ENCODE measurements at regions not wholly inside any gene's neighbourhood (a gene's known extent, or its start where the extent isn't known, plus 50 kb on each side); places are given as distances from the start of the nearest gene placed in this dataset.

GRCh38 chr14:73788701-73789551, 62.7 kb upstream of the PTGR2 start:
- intact Hi-C loops (cut with DNase I; ENCODE audit: low total_unique reads) = no loop called here
- no peaks in the 10 kb centered on the region for H3K27me3 ChIP-seq
- H3K36me3 ChIP-seq (ENCODE audit: low read depth, missing control alignments) = no peaks in the 10 kb centered on the region
- TF ChIP-seq, protein P1, sequence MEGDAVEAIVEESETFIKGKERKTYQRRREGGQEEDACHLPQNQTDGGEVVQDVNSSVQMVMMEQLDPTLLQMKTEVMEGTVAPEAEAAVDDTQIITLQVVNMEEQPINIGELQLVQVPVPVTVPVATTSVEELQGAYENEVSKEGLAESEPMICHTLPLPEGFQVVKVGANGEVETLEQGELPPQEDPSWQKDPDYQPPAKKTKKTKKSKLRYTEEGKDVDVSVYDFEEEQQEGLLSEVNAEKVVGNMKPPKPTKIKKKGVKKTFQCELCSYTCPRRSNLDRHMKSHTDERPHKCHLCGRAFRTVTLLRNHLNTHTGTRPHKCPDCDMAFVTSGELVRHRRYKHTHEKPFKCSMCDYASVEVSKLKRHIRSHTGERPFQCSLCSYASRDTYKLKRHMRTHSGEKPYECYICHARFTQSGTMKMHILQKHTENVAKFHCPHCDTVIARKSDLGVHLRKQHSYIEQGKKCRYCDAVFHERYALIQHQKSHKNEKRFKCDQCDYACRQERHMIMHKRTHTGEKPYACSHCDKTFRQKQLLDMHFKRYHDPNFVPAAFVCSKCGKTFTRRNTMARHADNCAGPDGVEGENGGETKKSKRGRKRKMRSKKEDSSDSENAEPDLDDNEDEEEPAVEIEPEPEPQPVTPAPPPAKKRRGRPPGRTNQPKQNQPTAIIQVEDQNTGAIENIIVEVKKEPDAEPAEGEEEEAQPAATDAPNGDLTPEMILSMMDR (IDR thresholded peaks at IDR 0.05) = no peak
- peaks cover 56% of the 10 kb centered on the region for H3K4me1 ChIP-seq
- peak overlapping the region; percentile 87 to 99 for H3K27ac ChIP-seq
- H3K9me3 ChIP-seq = no peaks in the 10 kb centered on the region
- 62 to 73% methylated on average over 6 of the region's 6 CpGs for WGBS, 2 donors
- no peak overlapping the region for H3K4me3 ChIP-seq
- DNase-seq = no peak

DNA sequence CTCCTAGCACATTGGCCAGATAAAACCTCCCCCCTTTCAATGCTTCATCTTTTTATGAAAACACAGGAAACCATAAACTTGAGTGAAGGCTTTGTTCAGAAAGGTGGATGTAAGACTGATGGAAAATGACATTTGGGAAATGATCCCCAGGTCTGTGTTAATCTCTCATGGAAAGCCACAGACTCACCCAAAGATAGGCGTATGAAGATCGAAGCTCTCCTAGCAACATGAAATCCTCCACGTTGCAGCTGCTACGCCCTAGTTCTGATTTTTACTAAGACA, 63.4 kb upstream of the PTGR2 start:
- no peaks in the 10 kb centered on the region for H3K27me3 ChIP-seq
- TF ChIP-seq, protein P1 (IDR thresholded peaks at IDR 0.05) = no peak
- no peak for TF ChIP-seq POLR2A (IDR thresholded peaks at IDR 0.05)
- no peak for DNase-seq
- intact Hi-C loops (cut with DNase I; ENCODE audit: low total_unique reads) = no loop called here
- no peaks in the 10 kb centered on the region for H3K36me3 ChIP-seq (ENCODE audit: low read depth, missing control alignments)
- peak overlapping the region; percentile 87 to 99 for H3K27ac ChIP-seq
- peaks cover 59% of the 10 kb centered on the region for H3K4me1 ChIP-seq
- no peaks in the 10 kb centered on the region for H3K9me3 ChIP-seq
- 42 to 47% methylated on average over 4 of the region's 4 CpGs for WGBS, 2 donors
- peak overlapping the region in 1 of 2 donors; percentile 74 for H3K4me3 ChIP-seq

DNA sequence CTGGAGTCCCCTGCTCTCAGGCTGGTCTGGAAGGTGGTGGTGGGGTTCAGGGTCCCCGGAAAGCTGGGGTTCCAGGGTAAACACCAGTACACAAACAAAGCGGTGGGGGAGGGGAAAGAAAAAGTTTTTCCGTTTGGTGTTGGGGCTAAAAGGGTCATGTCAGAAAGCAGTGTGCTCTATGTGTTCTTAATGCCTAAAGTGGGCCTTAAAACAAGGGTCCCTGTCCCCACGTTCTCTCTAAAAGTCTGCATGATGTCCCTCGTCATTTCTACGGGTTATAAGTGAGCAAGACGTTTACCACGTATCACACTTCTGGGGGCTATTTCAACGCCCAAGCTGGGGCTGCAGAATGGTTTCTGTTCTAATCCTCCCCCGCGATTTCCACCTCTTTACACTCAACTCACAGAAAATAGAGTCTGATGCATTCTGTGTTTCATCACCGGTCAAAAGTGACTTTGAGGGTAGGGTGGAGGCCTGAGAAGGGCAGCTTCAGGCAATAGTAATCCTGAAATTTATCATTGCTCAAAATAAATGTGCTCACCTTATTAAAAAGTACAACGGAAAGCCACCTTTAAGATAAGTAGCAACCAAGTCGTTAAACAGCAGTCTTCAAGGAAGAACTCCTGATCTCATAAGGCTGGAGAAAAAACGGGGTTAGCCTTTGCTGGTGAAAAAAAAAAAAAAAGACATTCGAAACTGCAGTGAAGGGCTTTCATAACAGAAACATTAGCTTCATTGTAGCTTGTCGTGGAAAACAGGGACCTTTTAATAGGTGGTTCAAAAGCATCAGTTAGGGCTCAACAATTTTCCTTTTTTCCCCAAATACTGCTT, 63.9 kb upstream of the PTGR2 start:
- Histone ChIP-seq H3K36me3 (ENCODE audit: low read depth, missing control alignments) (no peaks in the 10 kb centered on the region), H3K27me3 (no peaks in the 10 kb centered on the region), H3K9me3 (no peaks in the 10 kb centered on the region), H3K4me3 (peak overlapping the region; percentile 74 to 85), H3K4me1 (peaks cover 63% of the 10 kb centered on the region), H3K27ac (peak overlapping the region; percentile 87 to 99)
- no peak for DNase-seq
- intact Hi-C loops (cut with DNase I; ENCODE audit: low total_unique reads) = no loop called here
- no peak for TF ChIP-seq POLR2A (IDR thresholded peaks at IDR 0.05)
- TF ChIP-seq, protein P1 (IDR thresholded peaks at IDR 0.05) = no peak
- 1% methylated on average over 17 of the region's 17 CpGs for WGBS, 2 donors

GRCh38 chr14:73786636-73787485, 64.8 kb upstream of the PTGR2 start:
- WGBS, 2 donors = 0 to 1% methylated on average over 20 to 100 of the region's 105 CpGs
- peaks cover 61% of the 10 kb centered on the region for H3K4me1 ChIP-seq
- no peaks in the 10 kb centered on the region for H3K27me3 ChIP-seq
- DNase-seq = peak; percentile 76
- no peaks in the 10 kb centered on the region for H3K36me3 ChIP-seq (ENCODE audit: low read depth, missing control alignments)
- intact Hi-C loops (cut with DNase I; ENCODE audit: low total_unique reads) = no loop called here
- TF ChIP-seq, protein P1 (IDR thresholded peaks at IDR 0.05) = no peak
- TF ChIP-seq POLR2A (IDR thresholded peaks at IDR 0.05) = no peak
- H3K4me3 ChIP-seq = peak overlapping the region; percentile 74 to 85
- H3K27ac ChIP-seq = peak overlapping the region; percentile 87 to 99
- no peaks in the 10 kb centered on the region for H3K9me3 ChIP-seq
